ENCODE measurements at regions not wholly inside any gene's neighbourhood (a gene's known extent, or its start where the extent isn't known, plus 50 kb on each side); places are given as distances from the start of the nearest gene placed in this dataset.

- DNase-seq (no peak), ATAC-seq (no peak)
- H3K4me3 ChIP-seq (ENCODE audit: low read length), result no peak overlapping the region
- no peaks in the 10 kb centered on the region for H3K9me3 ChIP-seq (ENCODE audit: control insufficient read depth, insufficient read depth, low read length)
- no peak overlapping the region for H3K27ac Mint-ChIP-seq
- no peaks in the 10 kb centered on the region for H3K9me3 Mint-ChIP-seq
- no peak overlapping the region for H3K4me3 Mint-ChIP-seq
- no peaks in the 10 kb centered on the region for H3K36me3 Mint-ChIP-seq
- intact Hi-C loops (cut with micrococcal nuclease), result no loop called here
- no peak for TF ChIP-seq CTCF (IDR thresholded peaks at IDR 0.05)
- H3K27ac ChIP-seq (ENCODE audit: low read length), result no peak overlapping the region
- no peaks in the 10 kb centered on the region for H3K4me1 ChIP-seq (ENCODE audit: control insufficient read depth, insufficient read depth, low read length)
- H3K27me3 ChIP-seq (ENCODE audit: control insufficient read depth, insufficient read depth, low read length), result no peaks in the 10 kb centered on the region
- WGBS (ENCODE audit: insufficient coverage), result 52% methylated on average over 5 of the region's 6 CpGs
- no peaks in the 10 kb centered on the region for H3K4me1 Mint-ChIP-seq
- H3K27me3 Mint-ChIP-seq (ENCODE audit: low read depth in 2 of 2), result peaks cover 1 to 5% of the 10 kb centered on the region in 2 donors
- H3K36me3 ChIP-seq (ENCODE audit: control insufficient read depth, insufficient read depth, low read length), result no peaks in the 10 kb centered on the region
Observed at GRCh38 chr6:148221196-148221979, 121.2 kb upstream of the SASH1 start.

- Histone ChIP-seq H3K27me3 (ENCODE audit: control insufficient read depth, insufficient read depth, low read length) (no peaks in the 10 kb centered on the region), H3K9me3 (ENCODE audit: control insufficient read depth, insufficient read depth, low read length) (no peaks in the 10 kb centered on the region), H3K4me1 (ENCODE audit: control insufficient read depth, insufficient read depth, low read length) (no peaks in the 10 kb centered on the region), H3K4me3 (ENCODE audit: low read length) (no peak overlapping the region), H3K27ac (ENCODE audit: low read length) (no peak overlapping the region), H3K36me3 (ENCODE audit: control insufficient read depth, insufficient read depth, low read length) (no peaks in the 10 kb centered on the region)
- Mint-ChIP-seq H3K4me3 (no peak overlapping the region), H3K36me3 (no peaks in the 10 kb centered on the region), H3K27ac (no peak overlapping the region), H3K4me1 (no peaks in the 10 kb centered on the region), H3K27me3 (ENCODE audit: low read depth in 2 of 2) (peaks cover 7 to 8% of the 10 kb centered on the region in 2 donors), H3K9me3 (no peaks in the 10 kb centered on the region)
- no peak for DNase-seq
- no peak for ATAC-seq
- no peak for TF ChIP-seq CTCF (IDR thresholded peaks at IDR 0.05)
- 88% methylated on average over 2 of the region's 3 CpGs for WGBS (ENCODE audit: insufficient coverage)
- intact Hi-C loops (cut with micrococcal nuclease), result no loop called here
Observed at GRCh38 chr6:148222376-148222775, 120.3 kb upstream of the SASH1 start.

GRCh38 chr6:148222846-148223245 lies 119.8 kb upstream of the SASH1 start:
- DNase-seq, result no peak
- Histone ChIP-seq H3K4me3 (ENCODE audit: low read length) (no peak overlapping the region), H3K9me3 (ENCODE audit: control insufficient read depth, insufficient read depth, low read length) (no peaks in the 10 kb centered on the region), H3K27me3 (ENCODE audit: control insufficient read depth, insufficient read depth, low read length) (no peaks in the 10 kb centered on the region), H3K36me3 (ENCODE audit: control insufficient read depth, insufficient read depth, low read length) (no peaks in the 10 kb centered on the region), H3K27ac (ENCODE audit: low read length) (no peak overlapping the region), H3K4me1 (ENCODE audit: control insufficient read depth, insufficient read depth, low read length) (no peaks in the 10 kb centered on the region)
- Mint-ChIP-seq H3K36me3 (no peaks in the 10 kb centered on the region), H3K27ac (no peak overlapping the region), H3K9me3 (no peaks in the 10 kb centered on the region), H3K4me1 (no peaks in the 10 kb centered on the region), H3K4me3 (no peak overlapping the region), H3K27me3 (ENCODE audit: low read depth in 2 of 2) (peaks cover 7 to 8% of the 10 kb centered on the region in 2 donors)
- no peak for TF ChIP-seq CTCF (IDR thresholded peaks at IDR 0.05)
- ATAC-seq, result no peak
- WGBS (ENCODE audit: insufficient coverage), result 64% methylated on average over 5 of the region's 6 CpGs
- intact Hi-C loops (cut with micrococcal nuclease), result no loop called here

GRCh38 chr6:148223424-148223842 lies 119.2 kb upstream of the SASH1 start:
- TF ChIP-seq CTCF (IDR thresholded peaks at IDR 0.05), result no peak
- H3K9me3 ChIP-seq (ENCODE audit: control insufficient read depth, insufficient read depth, low read length), result no peaks in the 10 kb centered on the region
- Mint-ChIP-seq H3K4me1 (no peaks in the 10 kb centered on the region), H3K9me3 (no peaks in the 10 kb centered on the region), H3K36me3 (no peaks in the 10 kb centered on the region), H3K27ac (no peak overlapping the region), H3K27me3 (ENCODE audit: low read depth in 2 of 2) (peaks cover 7 to 8% of the 10 kb centered on the region in 2 donors), H3K4me3 (no peak overlapping the region)
- no peak overlapping the region for H3K27ac ChIP-seq (ENCODE audit: low read length)
- no peaks in the 10 kb centered on the region for H3K4me1 ChIP-seq (ENCODE audit: control insufficient read depth, insufficient read depth, low read length)
- ATAC-seq (no peak), DNase-seq (no peak)
- H3K4me3 ChIP-seq (ENCODE audit: low read length), result no peak overlapping the region
- no peaks in the 10 kb centered on the region for H3K27me3 ChIP-seq (ENCODE audit: control insufficient read depth, insufficient read depth, low read length)
- WGBS (ENCODE audit: insufficient coverage), result 80% methylated on average over 2 of the region's 3 CpGs
- intact Hi-C loops (cut with micrococcal nuclease), result no loop called here
- H3K36me3 ChIP-seq (ENCODE audit: control insufficient read depth, insufficient read depth, low read length), result no peaks in the 10 kb centered on the region
